Neuronal stem cell (in vitro differentiated cells): ENCODE measurements at regions not wholly inside any gene's neighbourhood (a gene's known extent, or its start where the extent isn't known, plus 50 kb on each side); places are given as distances from the start of the nearest gene placed in this dataset.

Source experiments
- DNase-seq: peaks from one replicate; pipeline ENCODE4 v3.0.0-alpha.2; 2013; ENCODE audit warnings: low spot score
- H2AFZ ChIP-seq: one replicate; pipeline ENCODE4 v1.6.1; 2013; ENCODE audit warnings: mild to moderate bottlenecking, low read length, inconsistent platforms
- H2AK5ac ChIP-seq: 2 replicates; pipeline ENCODE4 v1.6.1; 2013; ENCODE audit warnings: low read depth, mild to moderate bottlenecking, inconsistent platforms, low read length, moderate library complexity, mixed read lengths
- H2BK120ac ChIP-seq: 2 replicates; pipeline ENCODE4 v1.6.1; 2013; ENCODE audit warnings: low read depth, mild to moderate bottlenecking, inconsistent platforms, low read length, moderate library complexity, mixed read lengths
- H2BK12ac ChIP-seq: one replicate; pipeline ENCODE4 v1.6.1; 2013; ENCODE audit warnings: low read length, inconsistent platforms
- H2BK15ac ChIP-seq: 2 replicates; pipeline ENCODE4 v1.6.1; 2013; ENCODE audit warnings: mild to moderate bottlenecking, low read length, inconsistent platforms, mixed read lengths
- H2BK5ac ChIP-seq: one replicate; pipeline ENCODE4 v1.6.1; 2013; ENCODE audit warnings: inconsistent platforms, mild to moderate bottlenecking, low read length, moderate library complexity
- H3K14ac ChIP-seq: one replicate; pipeline ENCODE4 v1.6.1; 2013; ENCODE audit warnings: low read length, inconsistent platforms
- H3K18ac ChIP-seq: 2 replicates; pipeline ENCODE4 v1.6.1; 2013; ENCODE audit warnings: low read length, inconsistent platforms
- H3K23ac ChIP-seq: 2 replicates; pipeline ENCODE4 v1.6.1; 2013; ENCODE audit warnings: low read depth, mild to moderate bottlenecking, mixed read lengths, low read length, inconsistent platforms; ENCODE audit not compliant: poor library complexity
- H3K27ac ChIP-seq: replicated peaks from 3 replicates; pipeline ENCODE4 v1.5.1; 2013; ENCODE audit warnings: low read length, inconsistent platforms
- H3K27me3 ChIP-seq, 3 experiments: 2 replicates each; pipeline ENCODE4 v1.6.1; 2013; ENCODE audit warnings: low read length in 3 of 3, mild to moderate bottlenecking in 2 of 3, inconsistent platforms in 1 of 3, low read depth in 1 of 3, mixed read lengths in 1 of 3, moderate library complexity in 1 of 3; ENCODE audit not compliant: control insufficient read depth in 3 of 3, insufficient read depth in 3 of 3
- H3K36me3 ChIP-seq, 2 donors: replicated peaks in 1 of 2; 2 replicates each; pipeline ENCODE4 v1.6.1; 2013; ENCODE audit warnings: low read length in 2 of 2; ENCODE audit not compliant: control insufficient read depth in 2 of 2, insufficient read depth in 2 of 2
- H3K4ac ChIP-seq: 2 replicates; pipeline ENCODE4 v1.6.1; 2013; ENCODE audit warnings: inconsistent platforms, mild to moderate bottlenecking, low read length, moderate library complexity
- H3K4me1 ChIP-seq, 2 donors: 1 replicate in 1 of 2; 2 replicates in 1 of 2; pipeline ENCODE4 v1.6.1; 2013; ENCODE audit warnings: low read length in 2 of 2, low read depth in 1 of 2; ENCODE audit not compliant: control insufficient read depth in 2 of 2, insufficient read depth in 1 of 2
- H3K4me2 ChIP-seq: one replicate; pipeline ENCODE4 v1.6.1; 2013; ENCODE audit warnings: mild to moderate bottlenecking, low read length, inconsistent platforms; ENCODE audit not compliant: insufficient read depth, poor library complexity, severe bottlenecking
- H3K4me3 ChIP-seq, 2 donors: 2 replicates each; pipeline ENCODE4 v1.5.1; 2013; ENCODE audit warnings: low read length in 2 of 2, mild to moderate bottlenecking in 2 of 2, inconsistent platforms in 1 of 2, moderate library complexity in 1 of 2
- H3K79me1 ChIP-seq: one replicate; pipeline ENCODE4 v1.6.1; 2013; ENCODE audit warnings: low read depth, mild to moderate bottlenecking, inconsistent platforms, low read length, moderate library complexity
- H3K9ac ChIP-seq: one replicate; pipeline ENCODE4 v1.6.1; 2013; ENCODE audit warnings: mild to moderate bottlenecking, low read depth, low read length, inconsistent platforms; ENCODE audit not compliant: poor library complexity
- H3K9me3 ChIP-seq, 2 donors: replicated peaks in 1 of 2; 2 replicates each; pipeline versions ENCODE3 to v1.6.1; 2013; ENCODE audit warnings: low read length in 2 of 2, mild to moderate bottlenecking in 2 of 2, inconsistent platforms in 1 of 2, low read depth in 1 of 2, mixed read lengths in 1 of 2, moderate library complexity in 1 of 2; ENCODE audit not compliant: control insufficient read depth in 2 of 2, insufficient read depth in 1 of 2
- H4K8ac ChIP-seq: one replicate; pipeline ENCODE4 v1.6.1; 2013; ENCODE audit warnings: low read depth, mild to moderate bottlenecking, inconsistent platforms, low read length, moderate library complexity
- H4K91ac ChIP-seq: one replicate; pipeline ENCODE4 v1.6.1; 2013; ENCODE audit warnings: low read length, low read depth, mild to moderate bottlenecking, inconsistent platforms; ENCODE audit not compliant: poor library complexity
- WGBS, 2 donors: extraction: QIAGEN DNeasy Blood & Tissue Kit; methylation state at CpG; one replicate each; pipeline ENCODE4 v1.1.7; 2013; ENCODE audit warnings: missing lambda C conversion rate in 2 of 2, mixed read lengths in 1 of 2; ENCODE audit not compliant: insufficient read length in 2 of 2, insufficient replicate concordance in 1 of 2; ENCODE audit errors: extremely low coverage in 2 of 2; 5-methylcytosine and 5-hydroxymethylcytosine counted together

DNA sequence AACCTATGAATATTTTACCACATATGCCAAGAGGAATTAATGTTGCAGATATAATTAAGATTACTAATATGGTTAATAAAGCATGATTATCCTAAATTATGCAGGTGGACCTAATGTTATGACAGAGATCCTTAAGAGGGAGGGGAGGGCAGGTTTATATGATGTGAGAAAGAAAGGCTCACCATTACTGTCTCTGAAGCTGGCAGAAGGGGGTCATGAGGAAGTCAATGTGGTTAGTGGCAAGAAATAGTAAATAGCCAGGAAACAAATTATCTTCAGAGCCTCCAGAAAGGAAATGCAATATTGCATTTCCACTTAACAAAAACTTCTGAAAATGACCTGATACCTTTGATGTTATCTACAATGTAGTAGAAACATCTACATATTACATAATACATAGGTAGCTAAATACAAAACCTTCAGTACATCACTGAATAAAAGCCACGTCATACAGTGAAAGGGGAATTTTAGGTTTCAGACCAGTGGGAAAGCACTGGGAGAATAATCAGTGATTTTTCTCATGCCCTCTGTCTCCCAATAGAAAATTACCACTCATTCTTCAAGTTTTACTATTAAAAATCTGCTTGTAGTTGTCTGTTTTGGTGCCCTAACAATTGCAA is 609.2 kb downstream of the SPOCK3 start:
- DNase-seq: no peak
- H2BK12ac ChIP-seq: no peak overlapping the region
- no peaks in the 10 kb centered on the region for H3K9me3 ChIP-seq
- no peak overlapping the region for H2BK15ac ChIP-seq
- no peak overlapping the region for H4K91ac ChIP-seq
- no CpG with 5 or more reads among the region's 1 CpG for WGBS, 2 donors
- H3K4me2 ChIP-seq: no peak overlapping the region
- no peak overlapping the region for H2BK120ac ChIP-seq
- no peak overlapping the region for H3K18ac ChIP-seq
- no peak overlapping the region for H2AFZ ChIP-seq
- no peak overlapping the region for H4K8ac ChIP-seq
- no peaks in the 10 kb centered on the region for H3K79me1 ChIP-seq
- no peak overlapping the region for H3K4me3 ChIP-seq
- no peaks in the 10 kb centered on the region for H3K36me3 ChIP-seq
- H3K4me1 ChIP-seq: no peaks in the 10 kb centered on the region
- no peaks in the 10 kb centered on the region for H3K27me3 ChIP-seq
- no peak overlapping the region for H2AK5ac ChIP-seq
- H3K27ac ChIP-seq: no peak overlapping the region
- no peak overlapping the region for H3K4ac ChIP-seq
- no peak overlapping the region for H3K14ac ChIP-seq
- H3K23ac ChIP-seq: no peak overlapping the region
- no peak overlapping the region for H2BK5ac ChIP-seq
- no peak overlapping the region for H3K9ac ChIP-seq

- no peak overlapping the region for H3K27ac ChIP-seq
- H3K9me3 ChIP-seq: no peaks in the 10 kb centered on the region
- H3K27me3 ChIP-seq: no peaks in the 10 kb centered on the region
- no peak overlapping the region for H2AFZ ChIP-seq
- H4K91ac ChIP-seq: no peak overlapping the region
- no peak overlapping the region for H2BK12ac ChIP-seq
- no peaks in the 10 kb centered on the region for H3K4me1 ChIP-seq
- no CpG with 5 or more reads among the region's 2 CpGs for WGBS, 2 donors
- H4K8ac ChIP-seq: no peak overlapping the region
- no peaks in the 10 kb centered on the region for H3K79me1 ChIP-seq
- no peak overlapping the region for H2BK120ac ChIP-seq
- H3K4me2 ChIP-seq: no peak overlapping the region
- no peak overlapping the region for H3K14ac ChIP-seq
- H3K23ac ChIP-seq: no peak overlapping the region
- no peaks in the 10 kb centered on the region for H3K36me3 ChIP-seq
- H3K18ac ChIP-seq: no peak overlapping the region
- H3K9ac ChIP-seq: no peak overlapping the region
- no peak overlapping the region for H2BK15ac ChIP-seq
- no peak for DNase-seq
- H3K4me3 ChIP-seq: no peak overlapping the region
- no peak overlapping the region for H2BK5ac ChIP-seq
- H3K4ac ChIP-seq: no peak overlapping the region
- H2AK5ac ChIP-seq: no peak overlapping the region
These were observed 605.8 kb downstream of the SPOCK3 start for GRCh38 chr4:166628454-166628853.

- H2BK5ac ChIP-seq: no peak overlapping the region
- no peak overlapping the region for H3K14ac ChIP-seq
- H3K9me3 ChIP-seq: no peaks in the 10 kb centered on the region
- H3K4me2 ChIP-seq: no peak overlapping the region
- no peaks in the 10 kb centered on the region for H3K27me3 ChIP-seq
- H3K79me1 ChIP-seq: no peaks in the 10 kb centered on the region
- no peak overlapping the region for H4K8ac ChIP-seq
- no peak overlapping the region for H3K4me3 ChIP-seq
- no peak overlapping the region for H3K18ac ChIP-seq
- H3K23ac ChIP-seq: no peak overlapping the region
- H2BK15ac ChIP-seq: no peak overlapping the region
- H2AK5ac ChIP-seq: no peak overlapping the region
- whole genome bisulfite sequencing, 2 donors: no CpG with 5 or more reads among the region's 2 CpGs
- no peak for DNase-seq
- H3K27ac ChIP-seq: no peak overlapping the region
- no peak overlapping the region for H4K91ac ChIP-seq
- H3K9ac ChIP-seq: no peak overlapping the region
- no peak overlapping the region for H2BK120ac ChIP-seq
- no peaks in the 10 kb centered on the region for H3K36me3 ChIP-seq
- H2AFZ ChIP-seq: no peak overlapping the region
- no peak overlapping the region for H2BK12ac ChIP-seq
- H3K4ac ChIP-seq: no peak overlapping the region
- no peaks in the 10 kb centered on the region for H3K4me1 ChIP-seq
These were observed 598.9 kb downstream of the SPOCK3 start for GRCh38 chr4:166635367-166635766.

- Histone ChIP-seq H2BK15ac (no peak overlapping the region), H3K18ac (no peak overlapping the region), H3K27me3 (no peaks in the 10 kb centered on the region), H3K27ac (no peak overlapping the region), H3K4me1 (no peaks in the 10 kb centered on the region), H3K4me3 (no peak overlapping the region), H3K36me3 (no peaks in the 10 kb centered on the region), H3K4me2 (no peak overlapping the region), H2BK120ac (no peak overlapping the region), H2BK12ac (no peak overlapping the region), H4K8ac (no peak overlapping the region), H3K4ac (no peak overlapping the region), H3K79me1 (no peaks in the 10 kb centered on the region), H2AK5ac (no peak overlapping the region), H4K91ac (no peak overlapping the region), H2BK5ac (no peak overlapping the region), H3K9ac (no peak overlapping the region), H2AFZ (no peak overlapping the region), H3K14ac (no peak overlapping the region), H3K23ac (no peak overlapping the region), H3K9me3 (no peaks in the 10 kb centered on the region)
- no CpG with 5 or more reads among the region's 2 CpGs for WGBS, 2 donors
- no peak for DNase-seq
These were observed 596.5 kb downstream of the SPOCK3 start for GRCh38 chr4:166637816-166638215.
